Renal pelvis (tissue), 1 donor: ENCODE measurements at regions not wholly inside any gene's neighbourhood (a gene's known extent, or its start where the extent isn't known, plus 50 kb on each side); places are given as distances from the start of the nearest gene placed in this dataset.
"Not testable (repeated sequence)": the region's sequence is repeated elsewhere in the genome, so short reads cannot be mapped to it uniquely, and the experiment has no call there.

ENCODE experiments used
- DNase-seq: peaks from one replicate; pipeline ENCODE4 v3.0.0-alpha.2; 2013

- no peak for DNase-seq
Observed at GRCh38 chr5:114822863-114823262, 346.8 kb downstream of the TRIM36 start.

GRCh38 chr5:114822436-114822835 lies 347.3 kb downstream of the TRIM36 start:
- DNase-seq: no peak

GRCh38 chr5:114790403-114790792 lies 379.3 kb downstream of the TRIM36 start:
- no peak for DNase-seq

- peak; percentile 28 for DNase-seq
Observed at GRCh38 chr5:114789773-114790402, 379.8 kb downstream of the TRIM36 start.

GRCh38 chr5:114782869-114783268 lies 386.8 kb downstream of the TRIM36 start:
- DNase-seq: no peak

- no peak for DNase-seq
Observed at GRCh38 chr5:114782177-114782576, 387.5 kb downstream of the TRIM36 start.

- DNase-seq: no peak
Observed at GRCh38 chr5:114780290-114780689, 389.4 kb downstream of the TRIM36 start.

GRCh38 chr5:114744406-114744805 lies 382.5 kb downstream of the KCNN2 start:
- no peak for DNase-seq

GRCh38 chr5:114734238-114734637 lies 372.4 kb downstream of the KCNN2 start:
- DNase-seq: no peak

GRCh38 chr5:114729986-114730385 lies 368.1 kb downstream of the KCNN2 start:
- DNase-seq: no peak

- peak; percentile 64 for DNase-seq
Observed at GRCh38 chr5:114727358-114727757, 365.5 kb downstream of the KCNN2 start.

- no peak for DNase-seq
Observed at GRCh38 chr5:114726131-114726530, 364.3 kb downstream of the KCNN2 start.

GRCh38 chr5:114719268-114719667 lies 357.4 kb downstream of the KCNN2 start:
- no peak for DNase-seq

GRCh38 chr5:114716955-114717354 lies 355.1 kb downstream of the KCNN2 start:
- DNase-seq: no peak

- DNase-seq: not testable (repeated sequence)
Observed at GRCh38 chr5:114704225-114704893, 342.5 kb downstream of the KCNN2 start.

GRCh38 chr5:114702731-114703130 lies 340.9 kb downstream of the KCNN2 start:
- DNase-seq: no peak

- DNase-seq: no peak
Observed at GRCh38 chr5:114702136-114702535, 340.3 kb downstream of the KCNN2 start.

GRCh38 chr5:114700823-114701222 lies 339.0 kb downstream of the KCNN2 start:
- DNase-seq: no peak

- no peak for DNase-seq
Observed at GRCh38 chr5:114695292-114695904, 333.5 kb downstream of the KCNN2 start.

GRCh38 chr5:114686356-114686755 lies 324.5 kb downstream of the KCNN2 start:
- DNase-seq: no peak

GRCh38 chr5:114678778-114679177 lies 316.9 kb downstream of the KCNN2 start:
- DNase-seq: no peak

- DNase-seq: peak; percentile 11
Observed at GRCh38 chr5:114665551-114665950, 303.7 kb downstream of the KCNN2 start.

- DNase-seq: no peak
Observed at GRCh38 chr5:114660791-114661190, 298.9 kb downstream of the KCNN2 start.
